ENCODE measurements at regions not wholly inside any gene's neighbourhood (a gene's known extent, or its start where the extent isn't known, plus 50 kb on each side); places are given as distances from the start of the nearest gene placed in this dataset.
"Not testable (repeated sequence)": the region's sequence is repeated elsewhere in the genome, so short reads cannot be mapped to it uniquely, and the experiment has no call there.

- TF ChIP-seq POLR2A (IDR thresholded peaks at IDR 0.05) = no peak
- no peak for TF ChIP-seq CTCF (IDR thresholded peaks at IDR 0.05)
Observed at GRCh38 chr2:195108182-195108581, 548.8 kb upstream of the SLC39A10 start.

GRCh38 chr2:195106681-195107380 lies 550.2 kb upstream of the SLC39A10 start:
- Histone ChIP-seq H3K27ac (no peak overlapping the region), H3K27me3 (no peaks in the 10 kb centered on the region), H3K4me3 (replicated peaks in 1 of 3) (no peak overlapping the region), H3K36me3 (no peaks in the 10 kb centered on the region), H3K4me1 (no peaks in the 10 kb centered on the region), H3K9me3 (no peaks in the 10 kb centered on the region)
- TF ChIP-seq CTCF (IDR thresholded peaks at IDR 0.05) = no peak
- TF ChIP-seq POLR2A (IDR thresholded peaks at IDR 0.05) = no peak
- WGBS, 2 donors = 81 to 87% methylated on average over 6 of the region's 6 CpGs
- no peak for DNase-seq
- intact Hi-C loops (cut with DNase I) = no loop called here

More at GRCh38 chr2:195108182-195108581, 548.8 kb upstream of the SLC39A10 start:
- no peaks in the 10 kb centered on the region for H3K4me1 ChIP-seq
- intact Hi-C loops (cut with DNase I) = no loop called here
- no peak for DNase-seq
- no peaks in the 10 kb centered on the region for H3K36me3 ChIP-seq
- no peaks in the 10 kb centered on the region for H3K27me3 ChIP-seq
- H3K4me3 ChIP-seq (replicated peaks in 1 of 3) = no peak overlapping the region
- H3K27ac ChIP-seq = no peak overlapping the region
- H3K9me3 ChIP-seq = no peaks in the 10 kb centered on the region

GRCh38 chr2:195105581-195105980 lies 551.4 kb upstream of the SLC39A10 start:
- WGBS, 2 donors = 84 to 89% methylated on average over 1 of the region's 1 CpG
- Histone ChIP-seq H3K27ac (no peak overlapping the region), H3K4me3 (replicated peaks in 1 of 3) (no peak overlapping the region), H3K36me3 (no peaks in the 10 kb centered on the region), H3K27me3 (no peaks in the 10 kb centered on the region), H3K9me3 (no peaks in the 10 kb centered on the region), H3K4me1 (no peaks in the 10 kb centered on the region)
- DNase-seq = no peak
- intact Hi-C loops (cut with DNase I) = no loop called here
- TF ChIP-seq CTCF (IDR thresholded peaks at IDR 0.05) (no peak), POLR2A (IDR thresholded peaks at IDR 0.05) (no peak)

GRCh38 chr2:195094330-195094729 lies 562.7 kb upstream of the SLC39A10 start:
- H3K27ac ChIP-seq = no peak overlapping the region
- WGBS, 2 donors = 59 to 64% methylated on average over 2 of the region's 2 CpGs
- TF ChIP-seq CTCF (IDR thresholded peaks at IDR 0.05) (no peak), POLR2A (IDR thresholded peaks at IDR 0.05) (no peak)
- H3K27me3 ChIP-seq = no peaks in the 10 kb centered on the region
- no peaks in the 10 kb centered on the region for H3K4me1 ChIP-seq
- H3K9me3 ChIP-seq = no peaks in the 10 kb centered on the region
- intact Hi-C loops (cut with DNase I) = no loop called here
- H3K4me3 ChIP-seq (replicated peaks in 1 of 3) = no peak overlapping the region
- H3K36me3 ChIP-seq = no peaks in the 10 kb centered on the region
- no peak for DNase-seq

- no peak for TF ChIP-seq CTCF (IDR thresholded peaks at IDR 0.05)
- TF ChIP-seq POLR2A (IDR thresholded peaks at IDR 0.05) = no peak
- H3K4me1 ChIP-seq = no peaks in the 10 kb centered on the region
- H3K36me3 ChIP-seq = no peaks in the 10 kb centered on the region
- intact Hi-C loops (cut with DNase I) = no loop called here
- H3K4me3 ChIP-seq (replicated peaks in 1 of 3) = no peak overlapping the region
- H3K27ac ChIP-seq = no peak overlapping the region
- no peaks in the 10 kb centered on the region for H3K9me3 ChIP-seq
- DNase-seq = no peak
- no peaks in the 10 kb centered on the region for H3K27me3 ChIP-seq
Observed at GRCh38 chr2:195092341-195092740, 564.7 kb upstream of the SLC39A10 start.

- H3K27ac ChIP-seq; H3K36me3 ChIP-seq; H3K9me3 ChIP-seq; H3K27me3 ChIP-seq; DNase-seq; H3K4me3 ChIP-seq (replicated peaks in 1 of 3); intact Hi-C loops (cut with DNase I); H3K4me1 ChIP-seq: not testable (repeated sequence)
- WGBS, 2 donors = 29 to 39% methylated on average over 2 to 5 of the region's 13 CpGs
Observed at GRCh38 chr2:195072806-195073205, 584.2 kb upstream of the SLC39A10 start.
